ENCODE measurements at regions not wholly inside any gene's neighbourhood (a gene's known extent, or its start where the extent isn't known, plus 50 kb on each side); places are given as distances from the start of the nearest gene placed in this dataset.
"Not testable (repeated sequence)": the region's sequence is repeated elsewhere in the genome, so short reads cannot be mapped to it uniquely, and the experiment has no call there.

DNA sequence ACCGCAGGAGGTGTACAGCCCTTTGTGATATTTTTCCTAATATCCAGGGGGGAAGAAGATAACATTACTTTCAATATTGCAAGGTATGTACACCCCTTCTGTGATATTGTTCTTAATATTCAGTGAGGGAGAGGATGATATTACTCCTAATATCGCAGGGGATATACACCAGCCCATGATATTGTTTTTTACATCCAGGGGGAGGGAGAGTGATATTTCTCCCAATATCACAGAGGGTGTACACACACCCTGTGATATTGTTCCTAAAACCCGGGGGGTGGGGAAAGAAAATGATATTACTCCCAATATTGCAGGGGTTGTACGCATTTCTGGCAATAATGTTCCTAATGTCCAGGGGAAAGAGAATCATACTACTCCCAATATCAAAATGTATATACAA lies 58.0 kb upstream of the SLC25A48 start:
- H3K9me3 ChIP-seq (ENCODE audit: control insufficient read depth, low read length, poor library complexity, severe bottlenecking): no peaks in the 10 kb centered on the region
- no peak for DNase-seq
- no peak for ATAC-seq
- H3K4me3 Mint-ChIP-seq: no peak overlapping the region
- peaks cover 66% of the 10 kb centered on the region for H3K27me3 Mint-ChIP-seq
- no peak overlapping the region for H3K27ac Mint-ChIP-seq
- no peaks in the 10 kb centered on the region for H3K4me1 Mint-ChIP-seq
- no peaks in the 10 kb centered on the region for H3K36me3 Mint-ChIP-seq (ENCODE audit: low read depth)

DNA sequence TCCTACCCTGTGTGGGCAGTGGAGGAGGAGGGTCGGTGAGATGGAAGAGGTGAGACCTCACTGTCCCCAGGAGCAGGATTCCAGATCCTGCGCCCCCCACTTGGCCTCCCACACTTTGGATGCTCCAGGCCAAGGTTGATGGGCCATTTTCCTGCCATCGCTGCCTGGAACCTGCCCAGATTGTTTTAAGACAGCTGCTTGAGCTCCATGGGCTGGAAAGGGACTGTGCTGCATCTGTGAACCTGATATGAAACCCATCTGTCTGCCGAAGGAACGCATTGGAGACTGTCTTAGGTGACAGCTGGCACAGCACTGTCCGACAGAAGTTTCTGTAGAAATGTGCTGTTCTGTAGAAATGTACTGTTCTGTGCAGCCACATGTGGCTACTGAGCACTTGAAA lies 72.7 kb upstream of the SLC25A48 start:
- ATAC-seq: no peak
- peaks cover 6% of the 10 kb centered on the region for H3K27me3 Mint-ChIP-seq
- no peaks in the 10 kb centered on the region for H3K9me3 ChIP-seq (ENCODE audit: control insufficient read depth, low read length, poor library complexity, severe bottlenecking)
- H3K27ac Mint-ChIP-seq: no peak overlapping the region
- H3K4me1 Mint-ChIP-seq: no peaks in the 10 kb centered on the region
- no peak overlapping the region for H3K4me3 Mint-ChIP-seq
- no peaks in the 10 kb centered on the region for H3K36me3 Mint-ChIP-seq (ENCODE audit: low read depth)
- DNase-seq: no peak

DNA sequence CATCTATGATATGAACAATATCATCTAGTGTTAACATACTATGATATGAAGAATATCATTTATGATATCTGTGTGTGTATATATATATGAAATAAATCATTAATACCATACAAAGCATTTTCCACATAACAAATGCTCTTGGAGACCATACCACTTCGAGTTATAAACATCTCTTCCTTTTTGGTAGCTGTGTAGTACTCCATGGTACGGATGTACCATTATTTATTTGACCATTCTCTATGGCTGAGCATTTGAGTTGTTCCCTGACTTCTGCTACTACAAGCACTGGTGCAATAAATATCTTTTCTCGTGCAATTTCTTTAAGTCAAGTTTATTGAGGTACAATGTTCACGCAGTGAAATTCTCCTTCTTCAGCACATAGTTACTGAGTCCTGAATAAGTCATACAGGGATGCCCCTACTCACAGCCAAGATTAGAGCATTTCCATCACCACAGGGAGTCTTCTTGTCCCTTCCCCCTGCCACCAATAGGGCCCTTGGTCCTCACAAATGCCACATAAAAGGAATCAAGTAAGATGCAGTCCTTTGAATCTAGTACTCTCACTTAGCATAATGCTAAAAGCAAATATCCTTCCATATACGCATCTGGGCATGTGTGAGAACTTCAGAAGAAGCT lies 75.2 kb upstream of the SLC25A48 start:
- ATAC-seq (no peak), DNase-seq (no peak)
- H3K27me3 Mint-ChIP-seq: peaks cover 3% of the 10 kb centered on the region
- no peaks in the 10 kb centered on the region for H3K4me1 Mint-ChIP-seq
- H3K36me3 Mint-ChIP-seq (ENCODE audit: low read depth): no peaks in the 10 kb centered on the region
- no peak overlapping the region for H3K4me3 Mint-ChIP-seq
- H3K27ac Mint-ChIP-seq: no peak overlapping the region
- H3K9me3 ChIP-seq (ENCODE audit: control insufficient read depth, low read length, poor library complexity, severe bottlenecking): no peaks in the 10 kb centered on the region

DNA sequence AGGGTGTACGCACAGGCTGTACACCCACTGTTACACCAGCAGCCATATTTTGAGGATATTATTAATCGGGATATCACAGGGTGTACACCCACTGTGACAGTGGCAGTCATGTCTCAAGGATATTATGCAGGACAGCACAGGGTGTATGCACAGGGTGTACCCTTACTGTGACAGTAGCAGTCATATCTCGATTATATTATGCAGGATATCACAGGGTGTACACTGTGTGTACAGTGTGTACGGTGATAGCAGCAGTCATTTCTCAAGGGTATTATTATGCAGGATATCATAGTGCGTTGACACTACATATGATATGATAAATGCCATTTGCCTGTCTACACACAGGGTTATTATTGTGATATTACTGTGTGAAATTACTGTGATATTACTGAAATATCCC lies 80.5 kb upstream of the SLC25A48 start:
- ATAC-seq: no peak
- no peak for DNase-seq
- Mint-ChIP-seq H3K27me3 (no peaks in the 10 kb centered on the region), H3K4me3 (no peak overlapping the region), H3K27ac (no peak overlapping the region), H3K4me1 (no peaks in the 10 kb centered on the region), H3K36me3 (ENCODE audit: low read depth) (no peaks in the 10 kb centered on the region)
- no peaks in the 10 kb centered on the region for H3K9me3 ChIP-seq (ENCODE audit: control insufficient read depth, low read length, poor library complexity, severe bottlenecking)

DNA sequence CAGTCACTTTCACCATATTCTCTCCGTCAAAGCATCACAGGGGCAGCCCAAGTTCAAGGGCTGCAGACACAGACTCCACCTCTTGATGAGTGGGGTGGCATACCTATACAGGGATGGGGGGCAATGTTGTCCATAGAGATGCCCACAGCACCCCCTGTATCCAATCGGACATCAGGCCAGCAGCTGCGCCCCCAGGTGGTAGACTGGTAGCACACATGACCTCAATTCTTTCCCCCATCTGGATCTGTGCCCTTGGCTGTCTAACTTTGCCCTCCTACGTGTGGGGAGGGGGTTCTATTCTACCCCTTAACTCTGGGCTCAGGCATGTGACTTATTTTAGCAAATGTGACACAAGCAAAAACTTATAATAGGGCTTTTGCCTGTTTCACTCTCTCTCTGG lies 84.0 kb upstream of the SLC25A48 start:
- H3K9me3 ChIP-seq (ENCODE audit: control insufficient read depth, low read length, poor library complexity, severe bottlenecking): no peaks in the 10 kb centered on the region
- DNase-seq: no peak
- H3K4me3 Mint-ChIP-seq: no peak overlapping the region
- no peaks in the 10 kb centered on the region for H3K27me3 Mint-ChIP-seq
- ATAC-seq: no peak
- H3K27ac Mint-ChIP-seq: no peak overlapping the region
- no peaks in the 10 kb centered on the region for H3K36me3 Mint-ChIP-seq (ENCODE audit: low read depth)
- no peaks in the 10 kb centered on the region for H3K4me1 Mint-ChIP-seq

DNA sequence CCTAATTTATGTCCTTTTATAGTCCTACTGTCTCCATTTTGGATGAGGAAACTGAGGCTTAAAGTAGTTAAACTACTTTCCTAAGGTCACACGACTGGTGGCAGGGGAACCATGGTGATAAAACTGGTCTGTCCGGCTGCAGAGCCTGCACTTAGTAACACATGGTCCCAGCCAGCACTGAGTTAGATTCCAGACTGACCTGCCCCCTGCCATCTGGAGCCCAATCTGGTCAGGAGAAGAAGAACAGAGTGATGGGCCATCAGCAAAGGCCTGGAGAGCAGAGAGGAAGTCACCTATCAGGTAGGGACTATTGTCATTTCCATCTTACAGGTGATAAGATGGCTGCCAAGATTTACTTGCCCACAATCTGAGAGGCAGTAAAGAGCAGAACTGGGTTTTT lies 86.6 kb upstream of the SLC25A48 start:
- Mint-ChIP-seq H3K27me3 (no peaks in the 10 kb centered on the region), H3K27ac (no peak overlapping the region), H3K36me3 (ENCODE audit: low read depth) (no peaks in the 10 kb centered on the region), H3K4me1 (no peaks in the 10 kb centered on the region), H3K4me3 (no peak overlapping the region)
- DNase-seq (no peak), ATAC-seq (no peak)
- H3K9me3 ChIP-seq (ENCODE audit: control insufficient read depth, low read length, poor library complexity, severe bottlenecking): no peaks in the 10 kb centered on the region

DNA sequence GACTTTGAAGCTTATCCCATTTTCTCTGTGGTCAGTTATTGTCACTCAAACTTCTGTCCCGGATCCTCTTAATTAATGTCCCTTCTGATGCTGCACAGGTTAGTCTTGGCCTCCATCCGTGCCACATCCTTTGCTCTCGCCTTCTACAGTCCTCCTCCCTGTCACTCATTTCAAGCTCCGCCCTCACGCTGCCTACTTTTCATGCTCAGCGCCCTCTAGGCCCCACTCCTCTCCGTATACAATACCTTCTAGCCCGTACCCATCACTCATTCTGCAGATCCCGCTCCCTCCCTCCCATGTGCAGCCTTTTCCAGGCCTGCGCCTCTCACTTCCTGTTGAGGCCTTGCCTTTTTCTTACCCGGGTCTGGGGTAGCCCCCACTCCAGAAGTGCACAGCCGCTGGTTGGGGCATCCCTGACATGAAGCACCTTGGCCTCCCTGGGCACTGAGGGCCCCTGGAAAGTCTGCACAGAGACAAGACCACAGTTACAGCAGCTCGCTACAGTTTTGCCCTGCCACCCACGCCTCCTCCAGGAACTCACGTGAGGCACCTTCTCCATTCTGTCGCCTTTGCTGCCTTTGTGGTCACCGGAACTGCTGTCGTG lies 88.5 kb upstream of the SLC25A48 start:
- no peaks in the 10 kb centered on the region for H3K36me3 Mint-ChIP-seq (ENCODE audit: low read depth)
- H3K27me3 Mint-ChIP-seq: no peaks in the 10 kb centered on the region
- H3K4me1 Mint-ChIP-seq: no peaks in the 10 kb centered on the region
- ATAC-seq (no peak), DNase-seq (no peak)
- no peaks in the 10 kb centered on the region for H3K9me3 ChIP-seq (ENCODE audit: control insufficient read depth, low read length, poor library complexity, severe bottlenecking)
- no peak overlapping the region for H3K27ac Mint-ChIP-seq
- no peak overlapping the region for H3K4me3 Mint-ChIP-seq

DNA sequence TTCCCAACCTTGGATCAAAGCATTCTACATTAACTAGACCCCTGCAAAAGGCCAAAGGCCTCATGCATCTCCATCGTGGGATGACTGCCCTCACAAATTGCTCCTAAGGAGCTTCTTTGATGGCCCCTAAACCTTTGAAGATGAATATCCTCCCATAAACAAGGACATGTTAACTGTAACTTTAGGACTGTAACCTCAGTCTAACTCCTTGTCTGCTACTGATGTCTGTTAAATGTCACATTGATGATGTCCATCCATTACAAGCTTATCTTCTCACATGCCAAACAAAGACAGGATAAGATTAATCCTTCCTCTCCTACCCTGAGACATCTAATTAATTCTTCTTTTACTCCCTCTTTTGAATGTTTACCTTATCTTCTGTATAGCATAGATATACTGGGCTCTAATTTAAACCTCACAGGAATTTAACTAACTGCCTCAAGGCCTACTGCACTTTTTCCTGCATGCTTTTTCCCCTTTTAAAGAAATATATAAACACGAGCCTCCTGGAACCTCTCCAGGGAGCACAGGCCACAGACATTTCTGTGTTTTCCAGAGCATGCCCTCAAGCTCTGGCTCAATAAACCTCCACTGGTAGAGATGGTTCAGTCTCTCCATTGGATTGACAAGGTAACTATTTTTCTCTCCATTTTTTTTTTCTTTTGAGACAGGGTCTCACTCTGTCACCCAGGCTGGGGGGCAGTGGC lies 90.6 kb upstream of the SLC25A48 start:
- DNase-seq (no peak), ATAC-seq (no peak)
- H3K4me1 Mint-ChIP-seq: no peaks in the 10 kb centered on the region
- H3K9me3 ChIP-seq (ENCODE audit: control insufficient read depth, low read length, poor library complexity, severe bottlenecking): no peaks in the 10 kb centered on the region
- H3K36me3 Mint-ChIP-seq (ENCODE audit: low read depth): no peaks in the 10 kb centered on the region
- no peak overlapping the region for H3K4me3 Mint-ChIP-seq
- H3K27me3 Mint-ChIP-seq: peaks cover 6% of the 10 kb centered on the region
- H3K27ac Mint-ChIP-seq: no peak overlapping the region

DNA sequence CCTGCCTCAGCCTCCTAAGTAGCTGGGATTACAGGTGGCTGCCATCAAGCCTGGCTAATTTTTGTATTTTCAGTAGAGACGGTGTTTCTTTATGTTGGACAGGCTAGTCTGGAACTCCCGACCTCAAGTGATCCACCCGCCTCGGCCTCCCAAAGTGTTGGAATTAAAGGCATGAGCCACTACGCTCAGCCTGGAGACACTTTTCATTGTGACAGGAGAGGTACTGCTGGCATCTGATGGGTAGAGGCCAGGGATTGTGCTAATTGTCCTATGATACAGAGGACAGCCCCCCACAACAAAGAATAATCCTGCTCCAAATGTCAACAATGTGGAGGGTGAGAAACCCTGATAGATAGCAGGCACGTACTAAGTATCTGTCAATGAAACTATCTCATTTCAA lies 91.3 kb upstream of the SLC25A48 start:
- no peaks in the 10 kb centered on the region for H3K4me1 Mint-ChIP-seq

DNA sequence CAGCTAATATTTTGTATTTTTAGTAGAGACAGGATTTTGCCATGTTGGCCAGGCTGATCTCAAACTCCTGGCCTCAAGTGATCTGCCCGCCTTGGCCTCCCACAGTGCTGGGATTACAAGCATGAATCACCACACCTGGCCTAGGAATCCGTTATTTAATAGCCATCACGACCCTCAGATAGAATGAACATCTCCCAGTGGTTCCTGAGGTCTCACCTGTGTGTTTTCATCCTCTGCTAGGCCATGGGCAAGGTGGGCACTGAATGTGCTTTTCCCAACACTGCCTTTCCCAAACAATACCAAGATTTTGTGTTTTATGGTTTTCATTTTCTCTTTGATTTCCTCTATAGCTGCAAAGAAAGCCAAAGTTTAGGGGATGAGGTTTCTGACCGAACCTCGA lies 92.2 kb upstream of the SLC25A48 start:
- not testable (repeated sequence) for H3K4me1 Mint-ChIP-seq; H3K36me3 Mint-ChIP-seq (ENCODE audit: low read depth); H3K9me3 ChIP-seq (ENCODE audit: control insufficient read depth, low read length, poor library complexity, severe bottlenecking); H3K27ac Mint-ChIP-seq; H3K27me3 Mint-ChIP-seq; ATAC-seq; DNase-seq; H3K4me3 Mint-ChIP-seq

More for the DNA sequence above, 91.3 kb upstream of the SLC25A48 start:
- Mint-ChIP-seq H3K27me3 (peaks cover 6% of the 10 kb centered on the region), H3K36me3 (ENCODE audit: low read depth) (no peaks in the 10 kb centered on the region), H3K27ac (no peak overlapping the region), H3K4me3 (no peak overlapping the region)
- DNase-seq: no peak
- no peak for ATAC-seq
- H3K9me3 ChIP-seq (ENCODE audit: control insufficient read depth, low read length, poor library complexity, severe bottlenecking): no peaks in the 10 kb centered on the region

DNA sequence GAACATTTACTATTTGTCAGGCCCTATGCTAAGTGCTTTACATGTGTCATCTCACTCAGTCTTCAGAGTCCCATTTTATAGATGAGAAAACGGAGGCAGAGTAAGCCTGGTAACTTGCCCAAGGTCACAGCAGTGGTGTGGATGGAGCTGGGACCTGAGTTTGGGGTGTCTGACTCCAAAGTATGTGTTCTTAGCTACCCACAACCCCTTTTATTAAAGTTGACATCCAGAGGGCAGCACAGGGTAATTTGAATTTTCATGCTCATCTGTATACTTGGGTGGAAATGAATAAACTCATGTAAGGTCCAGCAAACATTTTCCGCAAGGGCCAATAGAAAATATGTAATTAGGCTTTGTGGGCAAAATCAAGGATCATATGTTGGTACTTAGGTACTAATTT lies 93.4 kb upstream of the SLC25A48 start:
- no peak for DNase-seq
- Mint-ChIP-seq H3K27ac (no peak overlapping the region), H3K36me3 (ENCODE audit: low read depth) (peaks cover 2% of the 10 kb centered on the region), H3K4me1 (no peaks in the 10 kb centered on the region), H3K4me3 (no peak overlapping the region), H3K27me3 (peaks cover 16% of the 10 kb centered on the region)
- no peak for ATAC-seq
- no peaks in the 10 kb centered on the region for H3K9me3 ChIP-seq (ENCODE audit: control insufficient read depth, low read length, poor library complexity, severe bottlenecking)

DNA sequence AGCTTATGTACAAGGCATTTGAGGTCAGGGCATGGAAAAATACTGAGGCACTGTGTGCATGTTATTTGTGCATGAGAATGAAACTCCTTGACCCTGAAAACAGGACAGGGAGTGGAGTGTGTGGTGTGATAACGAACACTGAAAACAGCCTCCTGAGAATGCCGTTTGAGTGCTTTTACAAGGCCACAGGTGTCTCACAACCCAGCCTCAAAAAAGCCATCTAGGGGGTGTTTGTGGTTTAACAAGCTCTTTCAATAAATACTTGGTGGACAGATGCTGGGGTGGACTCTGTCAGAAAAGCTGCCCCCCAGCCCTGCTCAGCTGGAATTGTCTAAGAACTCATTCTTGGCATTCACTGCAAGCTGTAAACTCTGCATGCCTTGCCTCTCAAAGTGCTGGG lies 94.0 kb upstream of the SLC25A48 start:
- Mint-ChIP-seq H3K4me3 (no peak overlapping the region), H3K27ac (no peak overlapping the region), H3K36me3 (ENCODE audit: low read depth) (peaks cover 2% of the 10 kb centered on the region), H3K4me1 (no peaks in the 10 kb centered on the region), H3K27me3 (peaks cover 22% of the 10 kb centered on the region)
- no peaks in the 10 kb centered on the region for H3K9me3 ChIP-seq (ENCODE audit: control insufficient read depth, low read length, poor library complexity, severe bottlenecking)
- no peak for ATAC-seq
- DNase-seq: no peak

DNA sequence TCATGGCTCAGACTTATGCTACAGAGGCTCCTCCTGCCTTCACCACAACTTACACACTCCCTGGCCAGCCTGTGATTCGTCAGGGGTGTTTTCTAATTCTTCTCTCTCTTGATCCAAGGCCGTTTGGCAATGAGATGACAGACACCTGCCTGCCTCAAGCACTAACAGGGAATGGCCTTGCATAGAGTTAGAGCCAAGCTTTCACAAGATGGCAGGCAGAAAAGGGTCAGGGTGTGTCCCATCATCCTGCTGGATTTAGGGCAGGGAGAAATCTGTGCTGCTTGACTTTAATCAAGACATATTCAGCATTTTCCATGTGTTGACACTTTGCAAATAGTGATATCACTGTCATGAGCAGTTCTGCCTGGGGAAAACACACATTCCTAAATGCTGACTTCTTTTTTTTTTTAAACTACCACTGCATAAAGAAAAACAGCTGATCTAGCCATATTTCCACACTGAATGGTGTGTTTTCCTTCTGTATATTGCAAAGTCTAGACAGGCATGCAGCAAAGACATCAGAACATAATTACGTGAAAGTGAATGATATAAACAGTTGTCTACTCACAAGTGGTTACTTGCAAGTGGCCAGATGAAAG lies 95.0 kb upstream of the SLC25A48 start:
- ATAC-seq (no peak), DNase-seq (no peak)
- no peaks in the 10 kb centered on the region for H3K4me1 Mint-ChIP-seq
- peaks cover 2% of the 10 kb centered on the region for H3K36me3 Mint-ChIP-seq (ENCODE audit: low read depth)
- no peaks in the 10 kb centered on the region for H3K9me3 ChIP-seq (ENCODE audit: control insufficient read depth, low read length, poor library complexity, severe bottlenecking)
- H3K27ac Mint-ChIP-seq: no peak overlapping the region
- H3K27me3 Mint-ChIP-seq: peaks cover 24% of the 10 kb centered on the region
- H3K4me3 Mint-ChIP-seq: no peak overlapping the region

DNA sequence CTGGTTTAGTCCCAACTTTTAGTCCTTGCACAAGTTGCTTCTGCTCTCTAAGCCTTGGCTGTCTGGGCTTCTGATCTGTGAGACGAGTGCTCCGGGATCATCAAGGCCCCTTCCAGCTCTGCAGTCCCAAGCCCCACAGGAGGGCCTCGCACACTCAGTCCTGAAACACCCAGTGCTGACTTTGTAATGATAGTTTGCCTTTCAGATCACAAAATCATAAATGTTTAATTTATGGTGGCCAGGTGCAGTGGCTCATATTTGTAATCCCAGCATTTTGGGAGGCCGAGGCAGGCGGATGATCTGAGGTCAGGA lies 95.9 kb upstream of the SLC25A48 start:
- ATAC-seq: no peak
- H3K9me3 ChIP-seq (ENCODE audit: control insufficient read depth, low read length, poor library complexity, severe bottlenecking): no peaks in the 10 kb centered on the region
- no peak overlapping the region for H3K4me3 Mint-ChIP-seq
- H3K27me3 Mint-ChIP-seq: peaks cover 24% of the 10 kb centered on the region
- no peak for DNase-seq
- H3K36me3 Mint-ChIP-seq (ENCODE audit: low read depth): peaks cover 2% of the 10 kb centered on the region
- no peaks in the 10 kb centered on the region for H3K4me1 Mint-ChIP-seq
- H3K27ac Mint-ChIP-seq: no peak overlapping the region

Measured in T-helper 17 cell (primary cell).